Natural killer cell (primary cell): ENCODE measurements at regions not wholly inside any gene's neighbourhood (a gene's known extent, or its start where the extent isn't known, plus 50 kb on each side); places are given as distances from the start of the nearest gene placed in this dataset.

ENCODE experiments used
- ATAC-seq, 3 donors: fragments of 150-1000 bp in 2 of 3; fragments of 200-7000 bp in 1 of 3; cut with Tn5 transposase; 1 replicate in 1 of 3; 2 replicates in 2 of 3; pipeline ENCODE4 v1.10.0; 2021; ENCODE audit warnings: mild to moderate bottlenecking in 2 of 3, moderate library complexity in 2 of 3
- DNase-seq, 2 donors: peaks; one replicate each; pipeline versions ENCODE4 v3.0.0 to v3.0.0-alpha.2; 2013 to 2021; ENCODE audit warnings: mixed read lengths in 1 of 2
- H3K27ac ChIP-seq: one replicate; pipeline ENCODE4 v1.5.1; 2013; ENCODE audit warnings: mild to moderate bottlenecking, low read length
- H3K27me3 ChIP-seq: one replicate; pipeline ENCODE4 v1.6.1; 2013; ENCODE audit warnings: low read length; ENCODE audit not compliant: control insufficient read depth, insufficient read depth
- H3K36me3 ChIP-seq: one replicate; pipeline ENCODE4 v1.6.1; 2013; ENCODE audit warnings: low read length; ENCODE audit not compliant: control insufficient read depth, insufficient read depth
- H3K4me1 ChIP-seq: one replicate; pipeline ENCODE4 v1.6.1; 2013; ENCODE audit warnings: low read length; ENCODE audit not compliant: control insufficient read depth, insufficient read depth
- H3K4me3 ChIP-seq: one replicate; pipeline ENCODE4 v1.5.1; 2013; ENCODE audit warnings: low read length
- H3K9me3 ChIP-seq: one replicate; pipeline ENCODE4 v1.6.1; 2013; ENCODE audit warnings: low read length; ENCODE audit not compliant: control insufficient read depth, insufficient read depth
- H3K27ac Mint-ChIP-seq, 2 donors: one replicate each; pipeline ENCODE4 v1.8.0; 2022; ENCODE audit warnings: mild to moderate bottlenecking in 2 of 2, mixed read lengths in 2 of 2, moderate library complexity in 1 of 2
- H3K27me3 Mint-ChIP-seq, 2 donors: one replicate each; pipeline ENCODE4 v1.8.0; 2022; ENCODE audit warnings: low read depth in 2 of 2, mixed read lengths in 2 of 2
- H3K36me3 Mint-ChIP-seq: one replicate; pipeline ENCODE4 v1.8.0; 2022; ENCODE audit warnings: mixed read lengths
- H3K4me1 Mint-ChIP-seq, 2 donors: one replicate each; pipeline ENCODE4 v1.8.0; 2022; ENCODE audit warnings: mixed read lengths in 2 of 2
- H3K4me3 Mint-ChIP-seq: one replicate; pipeline ENCODE4 v1.8.0; 2022; ENCODE audit warnings: mild to moderate bottlenecking, moderate library complexity, mixed read lengths
- H3K9me3 Mint-ChIP-seq, 2 donors: one replicate each; pipeline ENCODE4 v1.8.0; 2022; ENCODE audit warnings: mixed read lengths in 2 of 2
- WGBS: methylation state at CpG from one replicate; pipeline ENCODE4 v1.1.7; 2013; ENCODE audit warnings: missing lambda C conversion rate; ENCODE audit not compliant: insufficient coverage; 5-methylcytosine and 5-hydroxymethylcytosine counted together
- intact Hi-C: fragments of 100-400 bp; cut with micrococcal nuclease; formaldehyde crosslinking; loops from one replicate; pipeline ENCODE4 v1.14.2; 2022
- TF ChIP-seq, protein P1 (sequence below): fragments of 200-600 bp; IDR thresholded peaks from one replicate; pipeline ENCODE4 v1.8.0; 2022; ENCODE audit warnings: antibody characterized with exemption

DNA sequence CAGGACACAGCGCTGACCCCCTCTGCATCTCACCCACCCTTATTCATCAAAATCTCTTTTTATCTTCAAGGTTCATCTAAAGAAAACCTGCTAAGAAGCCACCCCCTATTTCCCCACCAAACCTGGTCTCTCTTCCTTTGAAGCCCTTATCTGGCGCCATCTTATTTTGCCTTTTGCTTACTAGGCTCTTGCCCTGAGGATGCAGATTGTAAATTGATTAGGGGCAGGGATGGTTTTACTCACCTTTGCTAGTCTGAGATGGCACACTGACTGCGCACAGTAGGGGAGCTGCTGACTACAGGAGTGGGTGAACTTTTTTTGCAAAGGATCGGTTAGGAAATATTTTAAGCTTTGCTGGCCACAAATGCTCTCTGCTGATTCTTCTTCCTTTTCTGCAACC is 78.9 kb upstream of the BHLHE40 start:
- H3K4me3 Mint-ChIP-seq: no peak overlapping the region
- DNase-seq: peak in 1 of 2 donors; percentile 19
- H3K27me3 ChIP-seq: no peaks in the 10 kb centered on the region
- H3K9me3 Mint-ChIP-seq: no peaks in the 10 kb centered on the region
- intact Hi-C loops: no loop called here
- TF ChIP-seq, protein P1, sequence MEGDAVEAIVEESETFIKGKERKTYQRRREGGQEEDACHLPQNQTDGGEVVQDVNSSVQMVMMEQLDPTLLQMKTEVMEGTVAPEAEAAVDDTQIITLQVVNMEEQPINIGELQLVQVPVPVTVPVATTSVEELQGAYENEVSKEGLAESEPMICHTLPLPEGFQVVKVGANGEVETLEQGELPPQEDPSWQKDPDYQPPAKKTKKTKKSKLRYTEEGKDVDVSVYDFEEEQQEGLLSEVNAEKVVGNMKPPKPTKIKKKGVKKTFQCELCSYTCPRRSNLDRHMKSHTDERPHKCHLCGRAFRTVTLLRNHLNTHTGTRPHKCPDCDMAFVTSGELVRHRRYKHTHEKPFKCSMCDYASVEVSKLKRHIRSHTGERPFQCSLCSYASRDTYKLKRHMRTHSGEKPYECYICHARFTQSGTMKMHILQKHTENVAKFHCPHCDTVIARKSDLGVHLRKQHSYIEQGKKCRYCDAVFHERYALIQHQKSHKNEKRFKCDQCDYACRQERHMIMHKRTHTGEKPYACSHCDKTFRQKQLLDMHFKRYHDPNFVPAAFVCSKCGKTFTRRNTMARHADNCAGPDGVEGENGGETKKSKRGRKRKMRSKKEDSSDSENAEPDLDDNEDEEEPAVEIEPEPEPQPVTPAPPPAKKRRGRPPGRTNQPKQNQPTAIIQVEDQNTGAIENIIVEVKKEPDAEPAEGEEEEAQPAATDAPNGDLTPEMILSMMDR: no peak
- ATAC-seq: no peak
- 93% methylated on average over 4 of the region's 4 CpGs for WGBS
- peak overlapping the region in 1 of 2 donors; percentile 35 for H3K27ac Mint-ChIP-seq
- H3K36me3 Mint-ChIP-seq: no peaks in the 10 kb centered on the region
- H3K9me3 ChIP-seq: no peaks in the 10 kb centered on the region
- H3K4me3 ChIP-seq: no peak overlapping the region
- peaks cover 38 to 48% of the 10 kb centered on the region in 2 donors for H3K4me1 Mint-ChIP-seq
- H3K27ac ChIP-seq: no peak overlapping the region
- peaks cover 6% of the 10 kb centered on the region for H3K4me1 ChIP-seq
- H3K27me3 Mint-ChIP-seq: no peaks in the 10 kb centered on the region
- H3K36me3 ChIP-seq: no peaks in the 10 kb centered on the region

DNA sequence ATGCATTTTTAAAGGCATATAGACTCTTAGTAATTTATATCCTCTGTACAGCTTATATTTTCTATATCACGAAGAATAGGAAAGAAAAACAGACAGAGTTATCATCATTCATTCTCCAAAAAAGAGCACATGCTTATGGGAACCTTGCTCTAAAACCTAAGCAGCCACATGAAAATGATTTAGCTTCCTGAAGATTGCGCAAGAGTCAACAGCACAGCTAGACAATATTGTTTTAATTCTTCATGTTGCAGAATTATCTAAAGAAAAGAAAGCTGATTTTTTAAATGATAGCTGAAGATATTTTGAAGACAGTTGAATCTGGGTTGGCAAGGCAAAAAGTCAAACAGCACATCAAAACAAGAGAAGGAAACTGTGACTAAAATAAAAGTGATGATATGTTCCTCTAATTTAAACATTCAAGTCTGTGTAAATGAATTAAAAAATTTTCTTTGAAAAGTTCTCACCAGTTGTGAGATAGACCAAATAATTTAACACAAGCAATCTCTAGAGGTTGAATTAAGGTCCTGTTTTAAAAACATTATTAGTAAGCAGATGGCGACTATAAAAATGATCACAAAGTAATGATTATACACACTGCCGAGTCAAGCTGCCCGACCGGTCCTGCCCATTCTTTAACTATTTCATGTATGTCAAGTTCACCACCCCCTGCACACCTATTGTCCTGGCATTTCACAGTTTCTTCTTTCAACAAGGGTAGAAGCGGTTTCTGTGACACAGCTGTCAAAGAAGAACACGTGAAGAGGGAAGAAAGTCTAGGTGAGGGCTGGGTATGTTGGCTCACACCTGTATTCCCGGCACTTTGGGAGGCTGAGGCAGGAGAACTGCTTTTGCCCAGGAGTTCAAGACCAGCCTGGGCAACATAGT is 74.2 kb upstream of the BHLHE40 start:
- no peak overlapping the region for H3K27ac ChIP-seq
- peaks cover 35% of the 10 kb centered on the region for H3K4me1 ChIP-seq
- Mint-ChIP-seq H3K27ac (peak overlapping the region; percentile 90 to 95), H3K9me3 (no peaks in the 10 kb centered on the region), H3K4me1 (peaks cover 60 to 67% of the 10 kb centered on the region in 2 donors), H3K27me3 (no peaks in the 10 kb centered on the region), H3K36me3 (no peaks in the 10 kb centered on the region), H3K4me3 (peak overlapping the region; percentile 70)
- intact Hi-C loops: loop anchor here (5.0 kb wide), 3 partner anchors 73 to 183 kb away; no protein-coding TSS in a partner anchor
- H3K9me3 ChIP-seq: no peaks in the 10 kb centered on the region
- TF ChIP-seq, protein P1: no peak
- DNase-seq (peak in 1 of 2 donors; percentile 43), ATAC-seq (no peak)
- WGBS: 58% methylated on average over 9 of the region's 9 CpGs
- no peaks in the 10 kb centered on the region for H3K27me3 ChIP-seq
- H3K4me3 ChIP-seq: no peak overlapping the region
- H3K36me3 ChIP-seq: no peaks in the 10 kb centered on the region

DNA sequence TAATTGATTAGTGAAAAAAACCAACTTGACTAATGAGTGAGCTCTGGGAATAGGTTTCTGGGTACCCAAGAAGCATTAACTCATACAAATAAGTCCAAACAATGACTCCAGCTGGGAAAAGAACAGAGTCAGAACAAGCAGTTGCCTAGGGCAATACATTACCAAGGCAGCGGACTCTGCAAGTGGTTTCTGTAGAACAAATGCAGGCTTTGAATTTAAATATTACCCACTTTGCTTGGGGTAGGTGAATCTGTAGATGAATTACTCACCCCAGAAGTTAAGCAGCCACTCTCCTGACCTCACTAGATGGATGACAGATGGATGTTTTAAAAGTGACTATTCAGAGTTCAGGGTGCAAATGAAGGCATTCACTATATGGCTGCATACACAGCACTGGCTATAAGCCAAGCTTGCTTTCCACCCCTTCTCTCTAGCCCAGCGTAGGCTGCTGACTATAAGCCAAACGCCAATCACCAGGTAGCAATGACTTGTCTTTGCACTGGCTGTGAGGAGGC is 73.1 kb upstream of the BHLHE40 start:
- 0% methylated on average over 1 of the region's 3 CpGs for WGBS
- H3K36me3 Mint-ChIP-seq: no peaks in the 10 kb centered on the region
- Histone ChIP-seq H3K9me3 (no peaks in the 10 kb centered on the region), H3K27me3 (no peaks in the 10 kb centered on the region), H3K36me3 (no peaks in the 10 kb centered on the region), H3K4me3 (no peak overlapping the region), H3K27ac (no peak overlapping the region), H3K4me1 (peaks cover 35% of the 10 kb centered on the region)
- peaks cover 52 to 65% of the 10 kb centered on the region in 2 donors for H3K4me1 Mint-ChIP-seq
- TF ChIP-seq, protein P1: no peak
- no peaks in the 10 kb centered on the region for H3K27me3 Mint-ChIP-seq
- H3K4me3 Mint-ChIP-seq: peak overlapping the region; percentile 85
- no peaks in the 10 kb centered on the region for H3K9me3 Mint-ChIP-seq
- ATAC-seq: peak in 1 of 3 donors; percentile 27
- intact Hi-C loops: loop anchor here (5.0 kb wide), 3 partner anchors 74 to 184 kb away; no protein-coding TSS in a partner anchor
- no peak for DNase-seq
- H3K27ac Mint-ChIP-seq: peak overlapping the region; percentile 90 to 95
